ENCODE measurements at regions not wholly inside any gene's neighbourhood (a gene's known extent, or its start where the extent isn't known, plus 50 kb on each side); places are given as distances from the start of the nearest gene placed in this dataset.

DNA sequence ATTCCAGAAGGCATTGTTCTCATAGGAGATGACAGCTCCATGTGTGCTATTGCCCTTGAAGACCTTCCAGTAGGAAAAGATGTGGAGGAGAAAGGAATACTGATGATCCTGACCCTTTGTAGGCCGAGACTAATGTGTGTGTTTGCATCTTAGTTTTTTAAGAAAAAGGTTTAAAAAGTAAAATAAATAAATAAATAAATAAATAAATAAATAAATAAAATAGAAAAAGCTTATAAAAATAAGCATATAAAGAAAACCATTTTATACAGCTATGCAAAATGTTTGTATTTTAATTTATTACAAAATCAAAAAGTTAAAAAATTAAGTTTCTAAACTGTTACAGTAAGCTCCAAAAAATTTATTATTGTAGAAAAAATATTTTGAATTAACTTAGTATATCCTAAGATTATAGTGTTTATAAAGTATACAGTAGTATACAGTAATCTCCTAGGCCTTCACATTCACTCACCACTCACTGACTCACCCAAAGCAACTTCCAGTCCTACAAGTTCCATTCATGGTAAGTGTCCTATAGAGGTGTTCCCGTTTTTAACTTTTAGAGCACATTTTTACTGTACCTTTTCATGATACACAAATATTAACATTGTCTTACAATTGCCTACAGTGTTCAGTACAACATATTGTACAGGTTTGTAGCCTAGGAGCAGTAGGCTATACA lies 435.2 kb upstream of the SEMA3A start:
- intact Hi-C loops (cut with micrococcal nuclease), result no loop called here

GRCh38 chr7:84629216-84629615 lies 434.6 kb upstream of the SEMA3A start:
- intact Hi-C loops (cut with micrococcal nuclease), result no loop called here

DNA sequence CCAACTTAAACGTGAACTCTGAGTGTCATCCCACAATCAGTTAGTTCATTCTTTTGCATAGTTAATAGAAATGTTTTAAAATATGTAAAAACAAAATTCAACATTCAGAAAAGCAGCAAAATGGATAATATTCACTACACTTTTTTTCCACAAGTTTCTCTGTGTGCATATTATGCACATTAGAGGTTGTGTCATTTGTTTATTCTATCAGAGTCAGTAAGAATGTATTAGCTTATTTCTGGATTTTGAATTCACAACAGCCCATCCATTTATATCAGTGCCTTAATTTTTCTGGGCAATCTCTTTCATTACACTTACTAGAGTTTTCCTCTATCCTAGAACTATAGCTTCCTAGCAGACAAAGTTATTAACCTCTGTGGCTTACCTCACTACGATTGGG lies 432.7 kb upstream of the SEMA3A start:
- intact Hi-C loops (cut with micrococcal nuclease), result no loop called here

DNA sequence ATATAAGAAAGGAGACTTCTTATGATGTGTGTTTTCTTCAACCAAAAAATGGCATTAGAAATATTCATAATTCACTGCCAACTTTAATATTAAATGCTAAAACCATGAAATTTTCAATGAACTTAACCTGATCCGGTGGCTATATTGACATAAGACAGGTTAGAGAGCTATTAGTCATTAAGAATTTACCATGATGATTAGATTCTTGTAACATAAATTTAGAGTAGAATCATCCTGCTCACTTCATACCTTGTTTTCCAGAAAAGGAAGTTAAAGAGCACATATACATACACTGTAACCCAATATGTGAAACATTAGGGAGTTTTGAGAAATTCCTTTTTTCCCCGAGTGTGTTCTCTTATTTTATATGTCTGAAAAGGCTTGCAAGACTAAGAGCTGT lies 430.3 kb upstream of the SEMA3A start:
- intact Hi-C loops (cut with micrococcal nuclease), result no loop called here

GRCh38 chr7:84624527-84624926 lies 429.9 kb upstream of the SEMA3A start:
- intact Hi-C loops (cut with micrococcal nuclease), result no loop called here

- intact Hi-C loops (cut with micrococcal nuclease), result no loop called here
Observed at GRCh38 chr7:84617265-84618030, 422.9 kb upstream of the SEMA3A start.

DNA sequence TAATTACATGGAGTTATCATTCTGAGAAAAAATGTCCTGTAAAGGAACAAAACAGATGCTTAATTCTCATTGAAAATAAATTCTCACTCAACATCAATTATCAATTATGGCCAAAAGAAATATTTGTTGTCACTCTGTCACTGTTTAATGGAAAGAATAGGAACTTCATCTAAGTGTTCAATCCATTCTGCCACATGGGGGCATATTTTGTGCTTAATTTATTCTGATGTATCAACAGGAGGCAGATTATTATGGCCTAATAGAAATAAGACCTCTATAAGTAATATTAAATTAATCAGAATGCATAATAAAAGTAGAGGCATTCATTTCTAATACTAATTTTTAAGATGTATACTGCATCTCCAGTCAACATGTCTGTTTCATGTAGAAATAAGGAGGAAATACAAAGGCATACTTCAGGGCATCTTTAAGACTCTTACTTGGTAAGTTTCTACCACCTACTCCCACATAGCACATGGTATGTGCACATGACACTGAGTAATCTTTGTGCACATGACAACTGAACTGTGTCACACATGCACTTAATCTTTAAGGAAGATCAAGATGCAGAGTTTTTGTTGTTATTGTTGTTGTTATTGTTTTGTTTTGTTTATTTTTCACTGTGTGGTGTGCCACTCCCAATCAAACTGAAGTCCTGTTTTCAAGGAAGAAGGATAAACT lies 420.4 kb upstream of the SEMA3A start:
- intact Hi-C loops (cut with micrococcal nuclease), result no loop called here

- intact Hi-C loops (cut with micrococcal nuclease), result no loop called here
Observed at GRCh38 chr7:84612981-84613681, 418.5 kb upstream of the SEMA3A start.

DNA sequence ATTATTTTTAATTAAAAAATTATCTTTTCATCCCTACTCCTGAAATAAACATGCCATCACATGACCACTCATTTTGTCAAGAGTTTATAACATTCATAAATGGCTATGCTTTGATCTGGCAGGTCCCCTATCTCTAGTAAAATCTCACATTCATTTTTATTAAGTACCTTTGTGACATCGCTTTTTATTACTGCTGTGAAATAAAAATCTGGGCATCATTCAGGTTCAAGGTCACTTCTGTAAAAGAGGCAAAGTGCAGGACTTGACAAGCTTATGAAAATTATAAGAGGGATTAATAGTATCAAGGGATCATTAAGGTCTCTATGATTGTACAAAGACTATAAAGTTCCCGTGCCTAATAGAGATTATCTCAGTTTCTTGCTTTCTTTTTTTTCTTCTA lies 416.8 kb upstream of the SEMA3A start:
- intact Hi-C loops (cut with micrococcal nuclease), result no loop called here

GRCh38 chr7:84610390-84610789 lies 415.8 kb upstream of the SEMA3A start:
- intact Hi-C loops (cut with micrococcal nuclease), result no loop called here

DNA sequence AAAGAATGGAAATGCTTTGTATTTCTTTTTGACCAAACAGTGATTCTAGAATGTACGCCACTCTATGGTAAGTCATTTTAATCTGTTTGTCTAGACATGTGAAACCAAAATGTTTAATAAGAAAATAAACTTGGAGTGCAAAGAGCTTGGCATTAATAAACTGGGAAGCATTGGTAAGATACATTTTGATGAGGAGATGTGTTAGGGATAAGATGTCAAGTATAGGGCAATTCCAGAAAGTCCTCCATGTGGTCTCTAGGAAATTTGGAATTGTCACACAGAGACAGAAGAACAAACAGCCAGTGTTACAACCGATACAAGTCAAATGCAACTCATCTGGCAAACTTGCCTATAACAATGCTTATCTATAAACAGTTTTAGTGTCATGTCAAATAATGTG lies 410.7 kb upstream of the SEMA3A start:
- intact Hi-C loops (cut with micrococcal nuclease), result no loop called here

- intact Hi-C loops (cut with micrococcal nuclease), result no loop called here
Observed at GRCh38 chr7:84603545-84603944, 409.0 kb upstream of the SEMA3A start.

- intact Hi-C loops (cut with micrococcal nuclease), result no loop called here
Observed at GRCh38 chr7:84595026-84595425, 400.4 kb upstream of the SEMA3A start.

- intact Hi-C loops (cut with micrococcal nuclease), result no loop called here
Observed at GRCh38 chr7:84591897-84592296, 397.3 kb upstream of the SEMA3A start.

- intact Hi-C loops (cut with micrococcal nuclease), result no loop called here
Observed at GRCh38 chr7:84589012-84589411, 394.4 kb upstream of the SEMA3A start.

- intact Hi-C loops (cut with micrococcal nuclease), result no loop called here
Observed at GRCh38 chr7:84583331-84583730, 388.7 kb upstream of the SEMA3A start.

GRCh38 chr7:84582747-84583146 lies 388.2 kb upstream of the SEMA3A start:
- intact Hi-C loops (cut with micrococcal nuclease), result no loop called here

GRCh38 chr7:84578825-84579224 lies 384.2 kb upstream of the SEMA3A start:
- intact Hi-C loops (cut with micrococcal nuclease), result no loop called here

- intact Hi-C loops (cut with micrococcal nuclease), result no loop called here
Observed at GRCh38 chr7:84568781-84569180, 374.2 kb upstream of the SEMA3A start.

- intact Hi-C loops (cut with micrococcal nuclease), result no loop called here
Observed at GRCh38 chr7:84565345-84566074, 370.9 kb upstream of the SEMA3A start.

GRCh38 chr7:84553711-84554110 lies 359.1 kb upstream of the SEMA3A start:
- intact Hi-C loops (cut with micrococcal nuclease), result no loop called here

Data from T-helper 2 cell treated with Interferon-gamma antibody and Interleukin-4, amounts not matched to agents 100 ng/mL and 5 ng/mL, for 36 hours (primary cell).